ENCODE measurements at regions not wholly inside any gene's neighbourhood (a gene's known extent, or its start where the extent isn't known, plus 50 kb on each side); places are given as distances from the start of the nearest gene placed in this dataset.
A peak's percentile ranks its signal among the peaks of the same experiment; 100 is the strongest.

DNA sequence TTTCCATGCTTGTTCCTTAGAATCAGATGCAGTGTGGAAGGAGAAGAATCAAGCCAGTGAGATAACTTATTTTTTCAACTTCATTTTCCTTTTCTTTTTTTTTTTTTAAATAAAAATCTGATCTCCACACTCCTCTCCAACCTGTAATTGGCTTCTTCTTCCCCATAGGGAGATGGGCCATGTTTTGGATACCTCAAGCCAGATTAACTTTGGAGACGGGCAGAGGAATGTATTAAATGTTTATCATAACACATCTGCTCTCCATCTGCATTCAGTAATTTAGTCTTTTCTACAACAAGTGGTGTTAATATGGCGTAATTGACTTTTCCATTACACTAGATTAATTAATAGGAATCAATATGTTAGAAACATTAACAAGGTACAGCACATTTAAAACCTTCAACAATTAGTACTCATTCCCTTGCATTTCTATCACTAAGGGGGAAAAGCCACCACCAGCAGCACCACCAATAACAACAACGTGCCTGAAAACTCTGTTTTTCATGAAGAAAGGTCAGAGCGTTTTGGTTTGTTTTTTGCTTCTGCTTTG lies 244.1 kb downstream of the MYCN start:
- Histone ChIP-seq H3K4me3 (ENCODE audit: extremely low read depth in 1 of 4, insufficient read depth in 2 of 4, low read depth in 3 of 4, low read length in 4 of 4) (no peak overlapping the region), H3K79me2 (ENCODE audit: control insufficient read depth in 1 of 2, insufficient read depth in 2 of 2, low read length in 2 of 2) (no peaks in the 10 kb centered on the region), H3K27me3 (replicated peaks in 1 of 4; ENCODE audit: control insufficient read depth in 3 of 4, extremely low read depth in 1 of 4, insufficient read depth in 3 of 4, low read length in 3 of 4) (no peaks in the 10 kb centered on the region), H4K91ac (replicated peaks; ENCODE audit: insufficient read length, low read length) (no peak overlapping the region), H3K23ac (ENCODE audit: insufficient read length) (no peak overlapping the region), H3K18ac (ENCODE audit: extremely low read depth, low read length) (no peak overlapping the region), H4K8ac (ENCODE audit: extremely low read depth, insufficient read depth, low read length) (no peak overlapping the region), H2BK20ac (ENCODE audit: low read length) (no peak overlapping the region), H3K56ac (replicated peaks; ENCODE audit: insufficient read length, low read depth, low read length) (no peak overlapping the region), H3K79me1 (ENCODE audit: low read depth, low read length) (no peaks in the 10 kb centered on the region), H3K14ac (ENCODE audit: insufficient read length) (no peak overlapping the region), H2BK12ac (ENCODE audit: low read depth, low read length) (no peak overlapping the region), H4K5ac (ENCODE audit: insufficient read length, low read depth, low read length) (no peak overlapping the region), H3K36me3 (ENCODE audit: control insufficient read depth in 2 of 4, insufficient read depth in 4 of 4, low read length in 3 of 4) (no peaks in the 10 kb centered on the region), H3K4ac (replicated peaks; ENCODE audit: insufficient read length, low read depth, low read length) (no peak overlapping the region), H3K27ac (ENCODE audit: low read depth, low read length) (no peak overlapping the region), H3K9me3 (ENCODE audit: insufficient read depth in 2 of 2, low read depth in 1 of 2, low read length in 1 of 2) (no peaks in the 10 kb centered on the region), H4K20me1 (replicated peaks in 1 of 2; ENCODE audit: control insufficient read depth in 1 of 2, insufficient read depth in 2 of 2, low read length in 2 of 2) (no peaks in the 10 kb centered on the region), H2BK5ac (ENCODE audit: low read depth, low read length) (no peak overlapping the region), H3K4me1 (replicated peaks in 1 of 4; ENCODE audit: control insufficient read depth in 3 of 4, insufficient read depth in 4 of 4, low read length in 3 of 4) (peaks cover 0 to 10% (median 0%) of the 10 kb centered on the region in 4 experiments; a peak in 3 of 7 replicates), H2BK120ac (replicated peaks; ENCODE audit: low read depth, low read length) (no peak overlapping the region), H2BK15ac (ENCODE audit: low read length) (no peak overlapping the region), H2AFZ (ENCODE audit: low read length) (0 out of 2 replicates have a peak overlapping the region, but pooled peaks have one; percentile 23), H3K23me2 (ENCODE audit: low read depth, low read length) (no peaks in the 10 kb centered on the region), H3K4me2 (ENCODE audit: insufficient read depth in 1 of 2, low read depth in 2 of 2, low read length in 2 of 2) (no peak overlapping the region), H2AK5ac (ENCODE audit: low read depth, low read length) (no peak overlapping the region), H3K9ac (replicated peaks in 1 of 4; ENCODE audit: extremely low read depth in 1 of 4, low read depth in 3 of 4, low read length in 3 of 4) (no peak overlapping the region)
- FAIRE-seq (no peak), DNase-seq (ENCODE audit: low read depth in 1 of 2, low spot score in 2 of 2) (no peak)
- ChIA-PET POLR2A (ENCODE audit: partially characterized antibody) (no interaction called here), CTCF (ENCODE audit: partially characterized antibody) (interaction anchor here (1.8 kb wide), 1 partner anchor 10 kb away, joined by 4 read pairs; no protein-coding TSS in a partner anchor)
- TF ChIP-seq BCL11A (IDR thresholded peaks at IDR 0.05; ENCODE audit: low read depth in 2 of 2, low read length in 2 of 2) (no peak), RAD21 (IDR thresholded peaks at IDR 0.05 in 1 of 2, conservative IDR thresholded peaks at IDR 0.05 in 1 of 2; ENCODE audit: low read depth in 2 of 2, low read length in 2 of 2) (no peak), SP2 (IDR thresholded peaks at IDR 0.05; ENCODE audit: low read length) (no peak), SP1 (IDR thresholded peaks at IDR 0.05; ENCODE audit: low read depth, low read length) (no peak), POLR2A (IDR thresholded peaks at IDR 0.05; ENCODE audit: control extremely low read depth in 1 of 2, low read depth in 2 of 2, low read length in 2 of 2) (no peak)
- 78% methylated on average over 4 of the region's 4 CpGs; no CpG with 5 or more reads in 1 of the 2 experiments for WGBS, 2 experiments (ENCODE audit: extremely low coverage in 1 of 2, insufficient coverage in 1 of 2, insufficient read length in 1 of 2, insufficient replicate concordance in 2 of 2, low coverage in 1 of 2, low lambda C conversion rate in 2 of 2, missing lambda C conversion rate in 1 of 2)

Measured in H1 (cell line).